Breast epithelium (tissue), 3 donors: ENCODE measurements at regions not wholly inside any gene's neighbourhood (a gene's known extent, or its start where the extent isn't known, plus 50 kb on each side); places are given as distances from the start of the nearest gene placed in this dataset.

ENCODE experiments used
- CTCF ChIP-seq, 3 donors: fragments of 450-650 bp; IDR thresholded peaks; one replicate each; pipeline ENCODE4 v1.5.1; 2016 to 2017; ENCODE audit warnings: antibody characterized with exemption in 3 of 3, mild to moderate bottlenecking in 3 of 3, moderate library complexity in 3 of 3
- POLR2A ChIP-seq: fragments of 450-650 bp; IDR thresholded peaks from one replicate; pipeline ENCODE4 v1.6.1; 2016; ENCODE audit warnings: antibody characterized with exemption, mild to moderate bottlenecking, moderate library complexity

GRCh38 chr2:239882331-239882732, 142.8 kb downstream of the NDUFA10 start:
- TF ChIP-seq CTCF (IDR thresholded peaks at IDR 0.05), result peak; percentile 48 to 79 (median 66)
- TF ChIP-seq POLR2A, result no peak
